B cell (primary cell): ENCODE measurements at regions not wholly inside any gene's neighbourhood (a gene's known extent, or its start where the extent isn't known, plus 50 kb on each side); places are given as distances from the start of the nearest gene placed in this dataset.

ENCODE experiments used
- ATAC-seq: fragments of 200-7000 bp; cut with Tn5 transposase; one replicate; pipeline ENCODE4 v1.10.0; 2021; ENCODE audit warnings: low read depth, mild to moderate bottlenecking, moderate number of reproducible peaks, moderate library complexity
- CTCF ChIA-PET: fragments of 350-600 bp; sonication (Branson Sonifier 250); formaldehyde crosslinking; loops from one replicate; lab custom pipeline; 2021; ENCODE audit warnings: antibody characterized with exemption, inconsistent platforms; lab: Charles Lee
- POLR2A ChIA-PET: fragments of 350-600 bp; sonication (Branson Sonifier 250); formaldehyde crosslinking; loops from one replicate; lab custom pipeline; 2021; ENCODE audit warnings: antibody characterized with exemption; lab: Charles Lee
- DNase-seq: peaks from one replicate; pipeline ENCODE4 v3.0.0; 2013
- H2AFZ ChIP-seq: 2 replicates; pipeline ENCODE4 v1.6.1; 2012; ENCODE audit warnings: mild to moderate bottlenecking, low read depth, low read length; ENCODE audit not compliant: insufficient read depth, poor library complexity, severe bottlenecking
- H3K27ac ChIP-seq, 2 donors: 1 replicate in 1 of 2; 2 replicates in 1 of 2; pipeline ENCODE4 v1.5.1; 2012 to 2013; ENCODE audit warnings: low read length in 2 of 2, mild to moderate bottlenecking in 2 of 2, moderate library complexity in 1 of 2
- H3K27me3 ChIP-seq, 4 experiments: fragments of 200-600 bp in 1 of 4; sonication (generic) in 1 of 4; replicated peaks in 1 of 4; 1 replicate in 2 of 4; 2 replicates in 2 of 4; pipeline versions ENCODE4 v1.6.1 to v1.7.0; 2013 to 2016; ENCODE audit warnings: low read length in 3 of 4, mild to moderate bottlenecking in 2 of 4, mixed read lengths in 1 of 4, moderate library complexity in 1 of 4; ENCODE audit not compliant: insufficient read depth in 4 of 4, control insufficient read depth in 3 of 4; ENCODE audit errors: control extremely low read depth in 1 of 4
- H3K36me3 ChIP-seq, 2 experiments: replicated peaks in 1 of 2; 1 replicate in 1 of 2; 2 replicates in 1 of 2; pipeline versions ENCODE4 v1.6.1 to v1.7.1; 2013; ENCODE audit warnings: low read length in 1 of 2; ENCODE audit not compliant: insufficient read depth in 2 of 2, control insufficient read depth in 1 of 2; ENCODE audit errors: control extremely low read depth in 1 of 2, extremely low read depth in 1 of 2
- H3K4me1 ChIP-seq, 2 donors: fragments of 200-600 bp in 1 of 2; sonication (generic) in 1 of 2; 1 replicate in 1 of 2; 2 replicates in 1 of 2; pipeline versions ENCODE4 v1.5.1 to v1.6.1; 2013 to 2017; ENCODE audit warnings: low read length in 2 of 2; ENCODE audit not compliant: control insufficient read depth in 2 of 2, insufficient read depth in 2 of 2
- H3K4me2 ChIP-seq: replicated peaks from 2 replicates; pipeline ENCODE3; 2012; ENCODE audit warnings: mild to moderate bottlenecking, low read depth, low read length; ENCODE audit not compliant: poor library complexity, severe bottlenecking
- H3K4me3 ChIP-seq, 5 experiments: fragments of 200-600 bp in 1 of 5; sonication (generic) in 1 of 5; 1 replicate in 3 of 5; 2 replicates in 2 of 5; pipeline versions ENCODE4 v1.5.1 to v1.7.0; 2011 to 2016; ENCODE audit warnings: low read length in 4 of 5, mild to moderate bottlenecking in 4 of 5, low read depth in 2 of 5, control low read depth in 1 of 5, moderate library complexity in 1 of 5; ENCODE audit not compliant: insufficient read depth in 1 of 5; ENCODE audit errors: control extremely low read depth in 1 of 5, extremely low read depth in 1 of 5
- H3K79me2 ChIP-seq: fragments of 200-600 bp; sonication (generic); one replicate; pipeline ENCODE4 v1.6.0; 2016; ENCODE audit warnings: low read length; ENCODE audit not compliant: control insufficient read depth, insufficient read depth
- H3K9ac ChIP-seq: fragments of 200-600 bp; sonication (generic); 2 replicates; pipeline ENCODE4 v1.6.1; 2017; ENCODE audit warnings: mild to moderate bottlenecking, low read length, moderate library complexity
- H3K9me3 ChIP-seq, 3 donors: one replicate each; pipeline versions ENCODE4 v1.6.1 to v1.7.1; 2013; ENCODE audit warnings: low read length in 2 of 3; ENCODE audit not compliant: control insufficient read depth in 2 of 3, insufficient read depth in 1 of 3; ENCODE audit errors: control extremely low read depth in 1 of 3
- H4K20me1 ChIP-seq: 2 replicates; pipeline ENCODE4 v1.6.0; 2012; ENCODE audit warnings: mild to moderate bottlenecking, low read length; ENCODE audit not compliant: insufficient read depth, control insufficient read depth, poor library complexity, severe bottlenecking
- H3K27ac Mint-ChIP-seq: one replicate; pipeline ENCODE4 v1.8.0; 2021; ENCODE audit warnings: mixed read lengths
- H3K27me3 Mint-ChIP-seq: one replicate; pipeline ENCODE4 v1.8.0; 2021; ENCODE audit warnings: mixed read lengths
- H3K4me1 Mint-ChIP-seq: one replicate; pipeline ENCODE4 v1.8.0; 2021; ENCODE audit warnings: mixed read lengths
- H3K4me3 Mint-ChIP-seq: one replicate; pipeline ENCODE4 v1.8.0; 2021; ENCODE audit warnings: mixed read lengths
- H3K9me3 Mint-ChIP-seq: one replicate; pipeline ENCODE4 v1.8.0; 2022; ENCODE audit warnings: mixed read lengths; ENCODE audit not compliant: insufficient read depth
- CTCF ChIP-seq: fragments of 200-600 bp; IDR thresholded peaks from one replicate; pipeline ENCODE4 v1.8.0; 2022; ENCODE audit warnings: antibody characterized with exemption, mild to moderate bottlenecking
- EZH2 ChIP-seq: IDR thresholded peaks from 2 replicates; pipeline ENCODE4 v1.6.1; 2012; ENCODE audit warnings: borderline replicate concordance, low read depth, mild to moderate bottlenecking, moderate library complexity, low read length; ENCODE audit not compliant: insufficient read depth, poor library complexity, severe bottlenecking
- whole genome bisulfite sequencing: methylation state at CpG from one replicate; pipeline ENCODE4 v1.1.5; 2013; ENCODE audit warnings: missing lambda C conversion rate; ENCODE audit not compliant: insufficient coverage; 5-methylcytosine and 5-hydroxymethylcytosine counted together
- intact Hi-C: fragments of 100-400 bp; cut with micrococcal nuclease; formaldehyde crosslinking; loops from one replicate; pipeline ENCODE4 v1.10.0; 2022

GRCh38 chr5:32990593-32991420 is 279.7 kb downstream of the NPR3 start:
- no peak overlapping the region for H2AFZ ChIP-seq
- Mint-ChIP-seq H3K27me3 (no peaks in the 10 kb centered on the region), H3K9me3 (no peaks in the 10 kb centered on the region), H3K27ac (no peak overlapping the region), H3K4me3 (no peak overlapping the region), H3K4me1 (no peaks in the 10 kb centered on the region)
- no peak overlapping the region for H3K4me3 ChIP-seq
- no peaks in the 10 kb centered on the region for H3K4me1 ChIP-seq
- no peaks in the 10 kb centered on the region for H3K27me3 ChIP-seq
- peaks cover 0 to 7% (median 0%) of the 10 kb centered on the region in 3 donors for H3K9me3 ChIP-seq
- no peaks in the 10 kb centered on the region for H4K20me1 ChIP-seq
- no peaks in the 10 kb centered on the region for H3K79me2 ChIP-seq
- POLR2A ChIA-PET: no interaction called here
- TF ChIP-seq CTCF: no peak
- no peak for TF ChIP-seq EZH2
- no peak for ATAC-seq
- intact Hi-C loops: no loop called here
- H3K9ac ChIP-seq: no peak overlapping the region
- H3K27ac ChIP-seq: no peak overlapping the region
- WGBS: 84% methylated on average over 8 of the region's 13 CpGs
- no peak for DNase-seq
- H3K4me2 ChIP-seq: no peak overlapping the region
- CTCF ChIA-PET: no interaction called here
- H3K36me3 ChIP-seq: no peaks in the 10 kb centered on the region

GRCh38 chr5:32991421-32991815 is 280.3 kb downstream of the NPR3 start:
- Histone ChIP-seq H3K4me1 (no peaks in the 10 kb centered on the region), H2AFZ (no peak overlapping the region), H3K27me3 (no peaks in the 10 kb centered on the region), H4K20me1 (no peaks in the 10 kb centered on the region), H3K36me3 (no peaks in the 10 kb centered on the region), H3K4me2 (no peak overlapping the region), H3K79me2 (no peaks in the 10 kb centered on the region), H3K27ac (no peak overlapping the region), H3K4me3 (no peak overlapping the region), H3K9ac (no peak overlapping the region), H3K9me3 (peaks cover 0 to 7% (median 0%) of the 10 kb centered on the region in 3 donors)
- no peak for TF ChIP-seq CTCF
- no peak for TF ChIP-seq EZH2
- Mint-ChIP-seq H3K27me3 (no peaks in the 10 kb centered on the region), H3K9me3 (no peaks in the 10 kb centered on the region), H3K4me1 (no peaks in the 10 kb centered on the region), H3K4me3 (no peak overlapping the region), H3K27ac (no peak overlapping the region)
- intact Hi-C loops: no loop called here
- 95% methylated on average over 5 of the region's 9 CpGs for WGBS
- ChIA-PET CTCF (no interaction called here), POLR2A (no interaction called here)
- DNase-seq: no peak
- no peak for ATAC-seq
